ENCODE measurements at regions not wholly inside any gene's neighbourhood (a gene's known extent, or its start where the extent isn't known, plus 50 kb on each side); places are given as distances from the start of the nearest gene placed in this dataset.
A peak's percentile ranks its signal among the peaks of the same experiment; 100 is the strongest.

DNA sequence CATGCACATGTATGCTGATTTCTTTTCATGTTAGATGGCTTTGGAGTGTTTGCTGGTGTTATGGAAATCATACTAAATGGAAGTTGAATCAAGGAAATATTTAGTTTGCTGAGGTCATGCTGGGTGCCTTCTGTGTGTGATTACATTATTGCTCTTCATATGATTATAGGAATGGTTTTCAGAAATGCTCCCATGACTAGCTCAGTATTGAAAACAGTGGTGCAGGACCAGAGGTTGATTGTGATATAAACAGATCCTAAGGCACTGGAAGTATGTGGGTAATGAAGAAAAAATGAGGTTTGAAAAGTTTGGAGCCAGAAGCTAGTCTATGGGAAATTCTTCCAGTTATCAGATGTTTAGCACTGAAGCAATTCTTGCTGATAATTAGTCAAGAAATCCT is 693.1 kb downstream of the UTRN start:
- no peak for DNase-seq (ENCODE audit: low read depth in 4 of 4, low spot score in 3 of 4)

DNA sequence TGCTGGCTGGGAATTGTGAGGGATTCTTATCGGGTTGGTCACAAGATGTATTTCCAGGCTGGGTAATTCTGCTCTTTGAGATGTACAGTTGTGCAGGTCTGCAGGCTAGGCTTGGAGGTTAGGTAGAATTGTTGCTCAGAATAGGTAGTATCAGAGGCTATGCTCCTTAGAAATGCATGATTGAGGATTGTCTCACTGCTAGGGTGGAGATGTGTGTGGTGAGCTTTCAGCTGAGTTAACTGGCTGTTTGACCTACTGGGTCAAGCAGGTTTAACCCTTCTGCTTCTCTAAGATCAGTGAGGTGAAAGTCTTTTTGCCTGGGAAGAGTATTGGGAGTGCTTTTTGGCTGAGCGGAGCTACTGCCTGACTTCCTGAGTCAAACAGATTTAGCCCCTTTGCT is 701.1 kb downstream of the UTRN start:
- no peak for DNase-seq (ENCODE audit: low read depth in 4 of 4, low spot score in 3 of 4)

GRCh38 chr6:144989319-144990107 is 704.4 kb downstream of the UTRN start:
- no peak for DNase-seq (ENCODE audit: low read depth in 4 of 4, low spot score in 3 of 4)

GRCh38 chr6:144990784-144991183 is 705.6 kb downstream of the UTRN start:
- DNase-seq (ENCODE audit: low read depth in 4 of 4, low spot score in 3 of 4): no peak

- DNase-seq (ENCODE audit: low read depth in 4 of 4, low spot score in 3 of 4): no peak
Observed at GRCh38 chr6:144993870-144994269, 708.7 kb downstream of the UTRN start.

DNA sequence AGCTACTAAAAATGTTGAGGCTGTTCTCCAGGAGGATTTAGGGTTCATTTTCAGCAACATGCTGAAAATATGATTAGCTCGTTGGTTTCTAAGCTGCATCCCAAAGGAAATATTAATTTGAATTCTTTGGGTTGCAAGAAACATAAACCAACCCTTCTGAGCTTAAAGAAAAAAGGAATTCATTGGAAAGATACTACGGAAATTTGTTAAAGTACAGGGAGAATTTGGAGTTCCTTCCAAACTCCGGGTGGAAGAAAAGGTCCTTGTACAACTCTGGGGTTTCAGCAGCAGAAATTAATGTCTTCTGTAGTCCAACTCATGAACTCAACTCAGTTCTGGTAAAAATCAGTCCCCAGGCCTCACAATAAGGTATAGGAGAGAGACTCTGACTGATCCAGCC is 712.9 kb downstream of the UTRN start:
- no peak for DNase-seq (ENCODE audit: low read depth in 4 of 4, low spot score in 3 of 4)

GRCh38 chr6:144999127-144999526 is 714.0 kb downstream of the UTRN start:
- no peak for DNase-seq (ENCODE audit: low read depth in 4 of 4, low spot score in 3 of 4)

- DNase-seq (ENCODE audit: low read depth in 4 of 4, low spot score in 3 of 4): peak in 1 of 4 donors; percentile 35
Observed at GRCh38 chr6:145003145-145003544, 718.0 kb downstream of the UTRN start.

DNA sequence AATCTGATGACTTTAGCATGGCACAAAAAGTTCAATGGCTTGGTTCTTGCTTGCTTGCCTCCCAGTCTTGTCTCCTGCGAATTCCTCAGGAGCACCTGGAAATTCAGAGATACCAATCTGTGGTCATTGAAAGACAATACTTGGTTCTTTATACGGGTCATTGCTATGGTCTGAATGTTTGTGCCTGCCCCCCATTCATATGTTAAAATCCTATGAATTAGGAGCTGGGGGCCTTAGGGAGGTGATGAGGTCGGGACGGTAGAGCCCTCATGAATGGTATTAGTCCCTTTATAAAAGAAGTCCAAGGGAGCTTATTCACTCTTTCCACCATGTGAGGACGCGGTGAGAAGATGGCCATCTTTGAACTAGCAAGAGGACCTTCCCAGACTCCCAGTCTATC is 721.8 kb downstream of the UTRN start:
- no peak for DNase-seq (ENCODE audit: low read depth in 4 of 4, low spot score in 3 of 4)

DNA sequence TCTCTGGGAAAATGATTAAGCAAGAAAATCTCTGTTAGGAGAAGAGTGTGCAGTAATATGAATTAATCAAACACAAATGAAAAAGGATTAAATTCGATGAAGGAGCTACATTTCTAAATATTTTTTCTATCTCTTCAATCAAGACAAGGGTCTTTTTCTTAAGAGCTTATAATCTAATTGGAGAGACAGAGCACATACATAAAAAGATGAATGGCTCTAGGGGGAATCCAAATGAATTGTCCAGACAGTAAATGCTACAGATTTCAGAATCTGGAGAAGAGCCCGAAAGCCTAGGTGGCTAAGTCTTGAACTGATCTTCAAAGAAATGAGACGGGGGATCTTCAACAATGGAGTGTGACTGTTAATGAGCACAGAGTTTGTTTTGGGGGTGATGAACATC is 723.6 kb downstream of the UTRN start:
- no peak for DNase-seq (ENCODE audit: low read depth in 4 of 4, low spot score in 3 of 4)

GRCh38 chr6:145009711-145010110 is 724.6 kb downstream of the UTRN start:
- DNase-seq (ENCODE audit: low read depth in 4 of 4, low spot score in 3 of 4): no peak

- no peak for DNase-seq (ENCODE audit: low read depth in 4 of 4, low spot score in 3 of 4)
Observed at GRCh38 chr6:145012039-145012662, 723.2 kb downstream of the EPM2A start.

DNA sequence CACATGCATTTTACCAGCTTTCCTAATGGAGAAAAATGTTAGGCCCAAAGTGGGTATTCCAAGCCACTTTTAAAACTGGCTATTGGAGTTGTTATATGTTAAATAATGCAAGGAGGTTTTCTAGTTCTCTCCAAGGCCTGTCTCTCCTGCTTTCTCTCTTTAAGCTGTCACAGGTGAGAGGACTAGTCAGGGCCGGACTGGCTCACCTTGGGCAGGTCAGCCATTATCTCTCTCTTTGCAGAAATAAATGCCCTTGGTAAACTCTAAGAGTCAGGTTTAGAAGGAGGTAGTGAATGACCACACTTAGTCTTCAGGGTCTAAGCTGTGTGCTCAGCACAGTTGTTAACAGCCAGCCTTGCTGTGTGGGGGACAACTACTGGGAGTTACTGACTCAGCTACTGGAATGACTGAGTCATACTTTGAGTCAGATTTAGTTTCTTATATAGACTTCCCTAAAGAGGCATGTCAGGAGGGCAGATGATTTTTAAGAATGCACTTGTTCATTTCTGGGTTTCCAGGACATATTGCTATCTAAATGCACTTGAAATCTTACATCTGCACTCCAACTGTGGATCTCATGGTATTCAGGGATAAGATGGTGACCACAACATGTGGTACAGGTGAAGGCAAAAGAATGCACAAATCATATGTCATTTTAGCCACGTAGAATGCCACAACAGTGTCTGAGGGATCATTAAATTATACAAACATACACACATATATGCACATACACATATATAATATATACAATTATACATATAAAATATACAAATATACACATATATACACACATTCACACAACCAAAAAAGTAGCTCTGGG is 719.4 kb downstream of the EPM2A start:
- no peak for DNase-seq (ENCODE audit: low read depth in 4 of 4, low spot score in 3 of 4)

DNA sequence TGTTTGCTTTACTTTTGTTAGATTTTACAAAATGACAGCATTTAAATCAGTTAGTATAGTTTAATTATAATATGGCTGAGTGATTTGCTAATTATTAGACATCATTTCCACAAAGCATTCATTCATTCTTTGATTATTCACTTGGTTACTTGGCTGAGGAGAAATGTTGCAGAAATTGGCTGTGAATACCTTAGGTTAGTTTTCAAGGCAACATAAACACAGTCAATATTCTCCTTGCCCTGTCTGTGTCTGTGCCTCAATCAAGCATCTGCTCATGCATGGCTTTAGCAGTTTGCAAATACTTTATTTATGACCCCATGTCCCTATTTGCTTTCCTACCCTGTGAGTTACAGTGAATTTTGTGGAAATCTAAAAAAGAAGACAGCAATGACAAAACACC is 718.3 kb downstream of the EPM2A start:
- DNase-seq (ENCODE audit: low read depth in 4 of 4, low spot score in 3 of 4): no peak

GRCh38 chr6:145017516-145017915 is 717.8 kb downstream of the EPM2A start:
- no peak for DNase-seq (ENCODE audit: low read depth in 4 of 4, low spot score in 3 of 4)

GRCh38 chr6:145018027-145018426 is 717.3 kb downstream of the EPM2A start:
- DNase-seq (ENCODE audit: low read depth in 4 of 4, low spot score in 3 of 4): no peak

DNA sequence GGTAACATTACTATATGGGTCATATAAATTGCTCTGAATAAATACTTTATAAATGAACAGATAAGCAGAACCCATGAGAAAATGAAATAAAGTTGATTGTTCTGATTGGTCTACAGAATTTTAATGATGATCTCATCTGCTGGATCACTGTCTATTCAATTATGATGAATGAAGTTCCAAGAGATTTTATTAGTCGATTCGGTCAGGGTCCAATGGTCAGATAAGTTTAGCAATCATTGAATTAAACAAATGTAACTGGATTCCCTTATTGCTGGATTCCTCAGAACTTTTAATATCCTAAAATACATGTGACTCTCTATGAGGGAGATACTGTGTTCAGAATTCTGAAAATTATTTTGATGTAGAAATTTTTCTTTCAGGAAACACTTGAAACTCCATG is 715.2 kb downstream of the EPM2A start:
- DNase-seq (ENCODE audit: low read depth in 4 of 4, low spot score in 3 of 4): no peak

- DNase-seq (ENCODE audit: low read depth in 4 of 4, low spot score in 3 of 4): no peak
Observed at GRCh38 chr6:145020543-145020942, 714.8 kb downstream of the EPM2A start.

DNA sequence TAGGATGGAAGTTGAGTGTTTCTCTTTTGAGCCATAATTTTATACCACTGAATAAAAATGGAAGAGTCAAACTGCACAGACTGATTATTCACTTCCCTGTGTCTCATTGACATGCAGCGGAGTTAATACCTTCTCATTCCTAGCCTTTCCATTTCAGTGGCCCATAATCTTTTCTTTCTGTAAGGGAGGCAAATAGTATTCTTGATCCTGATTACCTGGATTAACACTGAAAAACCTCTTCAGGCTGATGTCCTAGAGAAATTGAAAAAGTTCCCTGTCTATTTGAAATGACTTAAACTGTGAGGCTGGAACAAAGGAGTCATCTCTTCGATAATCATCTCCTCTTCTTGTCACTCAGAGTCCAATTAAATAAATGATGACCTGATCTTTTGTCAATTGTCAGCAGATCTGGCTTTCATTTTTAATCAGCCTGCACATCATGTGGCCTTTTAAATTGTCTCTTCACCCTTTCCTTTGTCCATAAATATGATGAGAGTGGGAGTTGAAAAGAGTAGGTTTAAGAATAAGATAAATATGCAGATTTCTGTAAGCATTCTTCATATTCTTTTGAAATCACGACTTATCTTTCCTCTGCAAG is 713.0 kb downstream of the EPM2A start:
- no peak for DNase-seq (ENCODE audit: low read depth in 4 of 4, low spot score in 3 of 4)

DNA sequence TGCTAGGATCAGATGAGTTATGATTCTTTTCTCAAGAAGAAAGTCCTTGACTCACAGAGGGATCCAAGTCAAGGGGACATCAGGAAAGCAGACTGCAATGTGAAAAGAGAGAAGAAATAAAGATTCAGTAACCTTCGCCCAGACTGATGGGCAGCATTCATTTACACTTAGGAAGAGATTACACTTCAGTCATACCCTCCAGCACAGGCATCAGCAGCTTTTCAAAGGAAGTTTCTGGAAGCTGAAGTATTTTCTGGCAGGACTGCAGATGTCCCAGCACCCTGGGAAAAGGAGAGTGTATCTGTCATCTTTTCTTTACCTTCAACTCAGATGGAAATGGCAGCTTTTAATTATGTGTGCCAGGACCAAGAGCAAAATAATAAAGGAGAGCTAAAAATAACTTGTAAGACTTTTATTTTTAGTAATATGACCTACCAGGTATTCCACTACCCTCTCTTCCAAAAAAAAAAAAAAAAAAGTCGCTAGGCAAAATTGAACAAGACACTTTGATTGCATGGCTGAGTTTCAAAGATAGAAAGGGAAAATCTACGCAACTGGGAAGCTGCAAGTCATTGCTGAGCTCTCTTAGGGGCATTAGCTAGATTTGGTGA is 712.1 kb downstream of the EPM2A start:
- DNase-seq (ENCODE audit: low read depth in 4 of 4, low spot score in 3 of 4): no peak

DNA sequence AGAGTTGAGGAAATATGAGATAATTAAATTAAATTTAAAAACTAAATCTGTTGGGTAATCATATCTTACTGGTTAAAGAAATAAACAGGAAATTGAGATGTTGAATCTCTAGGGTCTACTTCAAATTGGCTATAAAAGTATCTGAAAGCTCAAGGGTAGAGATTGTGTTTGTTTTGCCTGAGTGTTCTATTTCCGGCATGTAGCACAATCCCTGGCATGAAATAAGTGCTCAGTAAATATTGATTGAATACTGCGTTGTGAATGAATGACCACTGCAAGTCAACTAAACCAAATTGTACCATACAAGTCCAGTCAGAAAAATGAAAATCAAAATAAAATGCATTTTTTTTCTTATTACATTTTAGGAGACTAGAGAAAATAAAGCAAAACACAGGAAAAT is 709.8 kb downstream of the EPM2A start:
- no peak for DNase-seq (ENCODE audit: low read depth in 4 of 4, low spot score in 3 of 4)
